ENCODE measurements at regions not wholly inside any gene's neighbourhood (a gene's known extent, or its start where the extent isn't known, plus 50 kb on each side); places are given as distances from the start of the nearest gene placed in this dataset.

GRCh38 chr9:135035781-135036760 lies 51.4 kb upstream of the OLFM1 start:
- no peak for TF ChIP-seq YY1 (IDR thresholded peaks at IDR 0.05; ENCODE audit: insufficient read depth, insufficient read length)
- TF ChIP-seq SUZ12 (IDR thresholded peaks at IDR 0.05; ENCODE audit: extremely low read depth, insufficient read depth, insufficient read length): no peak
- no peak for TF ChIP-seq ZNF274 (IDR thresholded peaks at IDR 0.05; ENCODE audit: low read depth, low read length)

All from NT2/D1 (cell line).